ENCODE measurements at regions not wholly inside any gene's neighbourhood (a gene's known extent, or its start where the extent isn't known, plus 50 kb on each side); places are given as distances from the start of the nearest gene placed in this dataset.

DNA sequence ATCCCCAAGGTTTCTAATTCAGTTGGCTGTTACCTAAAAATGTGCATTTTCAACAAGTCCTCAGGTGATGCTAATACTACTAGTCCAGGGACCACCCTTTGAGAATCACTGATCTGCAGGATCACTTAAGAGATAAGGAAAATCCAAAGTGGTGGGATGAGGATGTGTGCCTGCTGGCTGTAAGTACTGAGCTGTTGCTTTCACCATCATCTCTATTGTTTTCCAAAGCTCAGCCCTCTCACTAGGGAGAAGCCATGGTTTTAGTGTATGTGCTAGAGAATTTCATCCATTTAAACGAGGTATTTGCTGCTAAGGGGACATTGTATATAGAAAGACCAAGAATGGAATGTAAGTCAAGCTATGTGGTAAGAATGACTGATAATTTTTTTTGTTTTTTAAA lies 202.3 kb downstream of the KIF21A start:
- DNase-seq (ENCODE audit: low read depth in 4 of 4, low spot score in 3 of 4): no peak

DNA sequence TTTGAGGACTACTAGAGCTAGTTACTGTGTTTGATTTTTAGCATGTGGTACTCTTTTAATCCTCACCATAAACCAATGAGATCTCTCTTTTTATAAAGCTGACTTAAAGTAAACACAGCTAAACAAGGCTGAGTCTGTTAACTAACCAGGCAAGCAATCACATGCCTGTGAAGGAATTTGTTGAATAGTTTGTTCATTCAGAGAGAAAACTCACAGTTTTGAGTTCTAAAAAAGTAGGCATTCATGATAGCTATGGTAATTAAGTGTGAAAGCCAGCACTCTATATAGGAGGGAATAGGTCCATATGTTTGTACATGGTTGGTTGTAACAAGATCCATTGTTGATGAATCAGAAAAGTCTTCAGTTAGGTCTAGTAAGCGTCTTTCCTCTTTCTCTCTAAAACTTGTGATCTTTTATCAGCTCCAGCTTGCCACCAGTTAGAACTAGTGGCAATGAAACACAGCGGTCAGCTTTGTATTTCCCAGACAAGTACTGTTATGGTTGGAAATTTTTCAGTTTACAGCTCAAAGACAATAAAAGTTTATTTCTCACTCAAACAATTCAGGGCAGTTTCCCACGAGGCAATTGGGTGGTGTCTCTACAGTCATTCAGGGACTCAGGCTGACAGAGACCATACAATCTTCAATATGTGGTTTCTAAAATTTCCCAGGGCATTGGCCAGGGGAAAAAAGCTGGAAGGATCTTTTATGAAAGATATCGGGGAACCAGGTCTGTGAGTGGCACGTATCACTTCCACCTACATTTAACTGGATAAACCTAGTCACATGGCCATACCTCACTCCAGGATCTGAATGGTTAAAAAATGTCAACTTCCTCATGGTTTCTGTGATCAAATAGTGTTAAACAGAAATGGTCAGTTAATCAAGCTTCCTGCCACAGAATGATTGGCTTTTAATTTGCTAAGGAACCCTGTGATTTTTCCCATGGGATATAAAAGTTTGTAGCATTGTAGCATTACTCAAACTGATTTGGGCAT lies 203.1 kb downstream of the KIF21A start:
- DNase-seq (ENCODE audit: low read depth in 4 of 4, low spot score in 3 of 4): no peak

DNA sequence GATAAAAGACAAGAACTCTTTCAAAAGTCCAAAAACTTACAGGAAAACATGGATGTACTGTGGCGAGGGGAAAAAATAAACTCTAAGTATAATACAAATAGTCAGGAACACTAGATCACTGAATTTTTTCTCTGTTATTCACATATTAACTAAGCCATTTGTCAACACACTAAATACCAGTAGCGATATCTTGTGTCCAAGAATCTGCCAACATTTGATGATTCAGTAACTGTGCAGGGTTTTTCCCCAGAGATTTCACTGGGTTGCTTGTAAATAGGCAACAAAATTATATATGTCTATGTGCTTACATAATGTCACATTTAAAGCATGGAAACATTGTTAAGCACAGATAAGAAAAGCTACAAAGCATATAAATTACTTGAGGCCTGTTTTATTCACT lies 205.9 kb downstream of the KIF21A start:
- no peak for DNase-seq (ENCODE audit: low read depth in 4 of 4, low spot score in 3 of 4)

DNA sequence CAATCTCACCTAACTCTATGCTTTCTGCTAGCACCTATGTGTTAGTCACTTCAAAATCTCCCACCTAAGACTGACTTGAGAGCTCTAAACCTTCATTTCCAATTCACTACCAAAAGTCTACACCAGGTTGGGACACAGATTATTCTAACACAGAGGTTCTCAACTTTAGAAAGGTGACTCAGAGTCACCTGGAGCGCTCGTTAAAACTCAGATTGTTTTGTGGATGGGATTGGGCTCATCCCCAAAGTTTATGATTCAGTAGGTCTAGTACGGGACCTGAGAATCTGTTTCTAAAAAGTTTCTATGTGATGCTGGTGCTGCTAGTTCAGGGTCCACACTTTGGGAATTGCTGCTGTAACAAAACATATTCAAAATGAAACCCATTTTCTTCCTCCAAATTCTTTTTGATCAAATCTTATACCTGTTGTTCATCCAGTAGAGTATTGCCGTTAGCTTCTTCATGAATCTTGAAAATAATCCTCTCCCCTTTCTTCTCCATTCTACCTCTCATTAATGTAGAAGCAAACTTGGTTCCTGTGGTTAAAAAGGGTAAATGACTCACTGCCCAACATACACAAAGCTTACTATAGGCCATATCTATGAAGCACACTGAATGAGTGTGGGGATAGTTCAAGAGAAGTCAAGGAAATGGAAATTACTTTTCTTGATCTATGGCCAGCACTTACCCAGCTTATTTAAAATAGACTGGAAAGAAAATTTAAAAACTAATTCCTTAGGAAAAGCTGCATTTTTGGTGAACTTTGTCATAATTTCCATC lies 206.7 kb downstream of the KIF21A start:
- DNase-seq (ENCODE audit: low read depth in 4 of 4, low spot score in 3 of 4): no peak

DNA sequence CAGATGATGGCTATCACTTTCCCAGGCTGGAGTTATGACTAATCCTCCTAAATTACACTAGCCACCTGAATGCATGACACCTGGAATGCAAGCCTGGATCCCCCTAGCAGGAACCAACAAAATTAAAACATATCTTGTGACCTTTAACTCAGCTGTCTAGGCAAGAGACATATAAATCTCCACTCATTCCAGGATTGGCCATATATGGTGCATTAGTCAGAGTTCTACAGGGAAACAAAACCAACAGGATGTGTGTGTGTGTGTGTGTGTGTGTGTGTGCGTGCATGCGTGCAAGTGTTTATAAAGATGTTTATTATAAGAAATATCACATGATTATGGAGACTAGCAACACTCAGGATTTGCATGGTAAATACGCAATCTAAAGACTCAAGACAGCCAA lies 212.8 kb downstream of the KIF21A start:
- no peak for DNase-seq (ENCODE audit: low read depth in 4 of 4, low spot score in 3 of 4)

DNA sequence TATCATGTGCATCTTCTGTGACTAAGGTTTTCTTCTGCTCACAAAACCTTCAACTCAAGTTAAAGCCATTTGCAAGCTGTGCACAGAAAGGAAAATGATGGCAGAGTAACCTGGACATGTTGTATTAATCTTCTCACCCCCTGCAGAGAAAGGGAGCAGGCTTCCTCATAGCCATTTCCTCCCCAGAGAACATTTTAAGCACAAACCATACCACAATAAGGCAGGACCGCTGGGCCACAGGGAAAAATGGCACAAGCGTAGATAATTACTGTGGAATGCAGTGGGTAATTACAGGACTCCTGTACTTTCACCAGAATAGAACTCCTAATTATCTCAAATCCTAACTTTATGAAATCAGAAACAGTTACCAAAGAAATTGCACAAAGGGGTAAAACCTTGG lies 215.7 kb downstream of the KIF21A start:
- no peak for DNase-seq (ENCODE audit: low read depth in 4 of 4, low spot score in 3 of 4)

DNA sequence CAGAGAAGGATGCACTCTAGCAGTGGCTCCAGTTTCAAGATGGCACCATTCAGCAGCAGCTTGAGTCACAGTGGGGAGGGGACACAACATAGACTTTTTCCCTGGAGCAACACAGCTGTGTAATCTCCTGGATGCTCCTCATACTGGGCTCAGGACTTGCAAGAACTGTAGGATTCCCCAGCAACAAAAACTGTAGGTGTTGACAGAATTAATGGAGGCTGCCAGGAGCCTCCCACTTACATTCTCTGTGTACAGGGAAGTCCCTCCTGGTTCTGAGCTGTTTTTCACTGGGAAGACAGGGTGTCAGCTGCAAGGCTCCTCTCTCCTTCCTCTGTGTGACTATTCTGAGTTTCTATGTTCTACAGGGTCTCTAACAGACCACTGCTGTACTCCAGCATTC lies 217.9 kb downstream of the KIF21A start:
- no peak for DNase-seq (ENCODE audit: low read depth in 4 of 4, low spot score in 3 of 4)

DNA sequence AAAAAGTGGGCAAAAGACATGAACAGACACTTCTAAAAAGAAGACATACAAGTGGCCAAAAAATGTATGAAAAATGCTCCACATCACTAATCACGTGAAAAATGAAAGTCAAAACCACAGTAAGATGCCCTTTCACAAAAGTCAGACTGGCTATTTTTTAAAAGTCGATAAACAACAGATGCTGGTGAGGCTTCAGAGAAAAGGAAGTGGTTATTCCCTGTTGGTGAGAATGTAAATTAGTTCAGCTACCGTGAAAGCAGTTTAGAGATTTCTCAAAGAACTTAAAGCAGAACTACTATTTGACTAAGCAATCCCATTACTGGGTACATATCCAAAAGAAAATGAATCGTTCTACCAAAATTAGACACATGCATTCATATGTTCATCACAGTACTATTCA lies 237.0 kb downstream of the KIF21A start:
- DNase-seq (ENCODE audit: low read depth in 4 of 4, low spot score in 3 of 4): no peak

DNA sequence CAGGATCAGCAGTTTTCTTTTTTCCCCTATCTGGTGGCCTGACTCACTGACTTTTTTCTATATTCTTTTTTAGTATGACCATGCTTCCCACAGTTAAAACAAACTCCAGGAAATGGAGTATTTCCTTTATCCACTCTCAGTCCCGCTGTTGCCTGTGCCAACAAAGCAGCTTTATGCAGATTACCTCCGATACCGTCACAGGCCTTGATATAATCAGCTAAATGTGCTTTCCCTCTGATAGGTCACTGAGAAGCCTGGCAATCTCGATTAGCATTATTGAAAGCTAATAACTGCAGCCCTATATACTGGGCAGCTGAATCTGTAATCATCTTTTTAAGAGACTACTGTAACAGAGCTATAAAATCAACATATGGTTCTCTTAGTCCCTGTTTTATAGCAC lies 243.6 kb downstream of the KIF21A start:
- DNase-seq (ENCODE audit: low read depth in 4 of 4, low spot score in 3 of 4): no peak

DNA sequence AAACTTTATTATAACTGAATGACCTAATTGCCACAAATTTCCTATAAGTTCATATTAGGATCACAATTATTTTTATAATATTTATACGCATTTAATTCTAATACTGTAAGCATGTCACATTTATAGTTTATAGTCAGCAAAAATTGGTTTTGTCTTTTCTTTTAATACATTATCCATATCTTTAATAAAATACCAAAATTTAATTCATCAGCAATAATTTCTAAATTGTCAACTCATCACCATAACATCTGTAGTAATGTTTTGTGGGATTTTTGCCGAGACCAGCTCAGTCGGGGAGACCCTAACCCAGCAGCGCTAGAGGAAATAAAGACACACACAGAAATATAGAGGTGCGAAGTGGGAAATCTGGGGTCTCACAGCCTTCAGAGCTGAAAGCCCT lies 254.2 kb downstream of the KIF21A start:
- DNase-seq (ENCODE audit: low read depth in 4 of 4, low spot score in 3 of 4): no peak

DNA sequence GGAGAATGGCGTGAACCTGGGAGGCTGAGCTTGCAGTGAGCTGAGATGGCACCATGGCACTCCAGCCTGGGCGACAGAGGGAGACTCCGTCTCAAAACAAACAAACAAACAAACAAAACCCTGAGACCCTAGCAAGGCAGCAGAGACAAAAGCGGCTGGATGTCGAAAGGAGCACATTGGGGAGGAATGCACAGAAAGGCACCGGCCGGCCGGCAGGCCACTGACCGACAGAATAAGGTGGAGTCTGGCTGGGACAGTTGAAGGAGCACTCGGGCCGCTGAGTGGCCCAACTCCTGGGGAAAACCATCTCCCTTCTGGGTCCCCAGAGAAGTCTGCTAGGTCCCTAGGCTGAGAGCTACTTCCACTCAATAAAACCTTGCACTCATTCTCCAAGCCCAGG lies 256.2 kb downstream of the KIF21A start:
- DNase-seq (ENCODE audit: low read depth in 4 of 4, low spot score in 3 of 4): no peak

DNA sequence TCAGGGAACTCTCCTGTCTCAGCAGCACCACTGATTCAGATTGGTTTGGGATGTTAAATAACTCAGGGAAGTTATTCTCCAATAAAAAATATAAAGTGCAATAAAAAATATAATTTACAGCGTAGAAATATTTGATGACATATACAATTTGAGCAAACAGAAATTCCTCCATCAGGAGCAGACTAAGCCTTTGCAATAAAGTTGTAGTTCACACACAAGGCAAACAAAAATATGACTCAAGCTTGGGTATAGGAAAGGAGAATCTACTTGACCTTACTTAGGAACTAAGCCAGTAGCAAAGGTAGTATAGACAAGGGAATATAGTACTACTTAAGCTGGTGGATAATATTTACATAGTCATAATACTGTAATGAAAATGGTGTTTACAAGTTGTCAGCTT lies 264.1 kb downstream of the KIF21A start:
- no peak for DNase-seq (ENCODE audit: low read depth in 4 of 4, low spot score in 3 of 4)

DNA sequence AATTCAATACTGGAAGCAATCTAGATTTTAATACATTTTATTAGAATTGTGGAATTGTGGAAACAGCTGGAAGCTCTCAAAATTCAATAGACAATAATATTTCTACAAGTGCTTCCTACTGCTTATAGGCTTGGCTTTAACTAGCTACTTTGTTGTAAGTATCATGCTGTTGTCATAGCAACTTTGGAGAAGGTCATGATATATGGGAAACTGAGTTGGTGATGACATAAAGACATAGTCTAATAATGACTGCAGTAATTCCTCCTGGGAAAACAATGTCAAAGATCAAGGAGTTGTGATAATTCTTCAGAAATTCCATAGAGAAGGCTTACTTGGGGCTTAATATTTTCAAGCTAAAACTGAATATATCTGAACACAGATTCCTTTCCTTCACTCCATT lies 266.6 kb downstream of the KIF21A start:
- DNase-seq (ENCODE audit: low read depth in 4 of 4, low spot score in 3 of 4): no peak

DNA sequence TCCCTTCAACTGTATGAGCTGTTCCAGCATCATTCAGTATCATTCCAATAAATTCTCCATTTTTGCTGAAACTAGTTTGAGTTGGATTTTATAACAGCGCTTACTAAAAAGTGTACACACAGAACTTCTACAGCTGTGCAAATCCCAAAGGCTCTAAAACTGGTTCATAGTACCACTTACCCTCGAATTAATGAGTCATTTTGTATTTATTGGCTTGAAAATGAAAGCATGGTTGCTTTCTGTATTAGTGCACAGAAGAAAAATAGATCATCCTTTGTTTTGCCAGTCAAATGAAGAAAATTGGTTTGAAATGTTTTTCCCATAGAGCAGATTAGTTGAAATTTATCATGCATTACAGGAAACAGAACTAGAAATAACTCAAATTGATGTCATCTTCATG lies 268.3 kb upstream of the CPNE8 start:
- DNase-seq (ENCODE audit: low read depth in 4 of 4, low spot score in 3 of 4): no peak

DNA sequence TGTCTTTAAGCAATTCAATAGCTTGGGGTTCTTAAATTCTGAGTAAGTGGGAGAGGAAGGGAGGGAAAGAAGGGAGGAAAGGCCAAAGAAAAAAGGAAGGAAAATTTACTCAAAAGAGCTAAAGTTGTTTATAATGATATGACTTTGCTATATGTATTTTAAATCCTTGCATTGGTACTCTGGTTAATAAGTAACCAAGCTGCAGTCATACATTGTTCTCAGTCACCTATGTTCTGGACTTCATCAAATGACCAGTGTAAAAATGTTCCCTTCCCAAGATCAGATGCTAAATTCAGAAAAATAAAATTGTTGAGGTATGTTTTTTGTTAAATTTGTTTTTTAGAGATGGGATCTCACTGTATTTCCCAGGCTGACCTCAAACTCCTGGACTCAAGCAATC lies 259.9 kb upstream of the CPNE8 start:
- no peak for DNase-seq (ENCODE audit: low read depth in 4 of 4, low spot score in 3 of 4)

DNA sequence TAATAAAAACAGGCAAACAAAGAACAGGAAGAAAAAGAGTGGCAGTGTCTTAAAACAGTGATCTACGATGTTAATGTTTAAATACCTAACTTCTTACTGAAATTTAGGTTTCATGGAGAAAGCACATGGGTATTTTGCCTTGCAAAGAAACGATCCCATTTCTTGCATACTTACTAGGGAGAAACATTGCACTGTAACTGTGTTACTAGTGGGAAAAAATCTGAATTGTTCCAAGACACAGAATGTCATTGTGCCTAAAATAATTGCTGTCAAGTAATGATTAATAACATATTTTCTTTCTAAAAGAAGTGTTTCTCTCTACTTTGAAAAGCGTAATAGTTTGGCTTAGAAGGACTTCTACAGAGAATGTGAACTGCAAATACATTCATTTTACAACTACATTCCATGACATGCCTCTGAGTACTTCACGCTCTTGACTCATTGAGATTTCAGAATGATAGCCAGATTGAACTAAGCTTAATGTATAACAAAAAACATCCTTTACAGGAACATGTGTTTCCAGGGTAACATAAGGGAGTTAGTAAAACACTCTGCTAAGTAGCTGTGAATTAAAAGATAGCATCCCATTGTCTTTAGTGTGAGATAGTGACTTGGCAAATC lies 256.2 kb upstream of the CPNE8 start:
- no peak for DNase-seq (ENCODE audit: low read depth in 4 of 4, low spot score in 3 of 4)

DNA sequence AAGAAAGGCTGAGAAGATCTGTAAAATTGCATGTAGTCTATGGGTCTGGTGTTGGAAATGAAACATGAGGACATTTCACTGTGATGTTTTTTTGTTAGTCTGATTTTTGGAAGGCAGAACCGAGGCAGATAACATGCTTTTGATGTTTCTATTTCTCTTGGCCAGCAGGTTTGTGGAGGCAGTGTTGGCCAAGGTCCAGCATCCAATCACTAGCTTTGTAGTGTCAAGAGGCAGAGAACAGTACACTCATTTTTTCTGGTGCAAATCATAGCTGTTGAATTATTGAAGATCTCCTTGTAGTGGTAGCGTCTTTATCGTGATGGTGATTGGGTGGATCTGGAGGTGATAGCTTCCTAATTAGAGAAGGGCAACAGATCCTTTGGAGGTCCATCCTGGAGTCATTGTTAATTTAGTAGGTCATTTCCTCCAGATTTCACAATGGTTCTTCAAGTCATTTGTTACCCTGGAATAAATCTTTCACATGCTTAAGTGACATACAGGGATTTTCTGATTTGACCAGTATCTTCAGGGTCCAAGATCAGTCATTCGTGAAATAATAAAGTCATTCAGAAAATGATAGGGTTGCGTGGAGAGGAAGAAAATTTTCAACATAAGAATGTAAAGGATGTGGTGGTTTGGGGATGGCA lies 252.4 kb upstream of the CPNE8 start:
- no peak for DNase-seq (ENCODE audit: low read depth in 4 of 4, low spot score in 3 of 4)

DNA sequence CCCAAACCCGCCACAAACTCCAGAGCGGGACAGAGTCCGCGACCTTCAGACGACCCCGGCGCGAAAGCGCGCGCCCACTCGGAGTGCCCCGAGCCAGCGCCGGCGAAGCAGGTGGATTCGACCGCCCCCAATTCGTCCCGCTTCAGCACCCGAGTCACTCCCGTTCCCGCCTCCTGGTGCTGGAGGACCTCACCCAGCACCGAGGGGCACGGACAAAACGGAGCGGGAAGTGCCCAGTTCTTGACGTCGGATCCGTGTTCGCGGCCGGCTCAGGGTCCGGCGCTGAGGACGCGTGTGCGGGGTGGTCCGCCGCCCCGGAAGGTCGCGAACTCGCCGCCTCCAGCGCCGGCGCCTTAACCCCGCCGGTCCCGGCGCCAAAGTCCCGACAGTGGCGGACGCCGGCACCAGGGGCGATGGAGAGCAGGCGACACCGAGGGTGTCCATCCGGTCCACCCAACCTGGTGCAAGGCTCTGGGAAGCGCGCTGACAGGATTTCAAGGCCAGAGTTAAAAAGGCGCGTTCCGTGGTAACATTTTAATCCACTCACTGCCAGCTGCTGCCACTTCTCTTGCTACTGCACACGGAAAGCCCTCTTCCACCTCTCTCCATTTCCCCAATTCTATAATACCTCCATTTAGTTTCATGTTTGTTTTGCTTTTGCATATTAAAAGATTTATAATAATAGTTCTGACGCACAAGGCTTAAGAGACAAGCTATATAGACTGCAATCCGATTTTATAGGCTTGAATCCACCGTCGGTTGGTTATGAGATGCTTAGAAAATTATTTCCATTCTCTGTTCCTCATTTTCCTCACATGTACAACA lies 240.0 kb upstream of the CPNE8 start:
- DNase-seq (ENCODE audit: low read depth in 4 of 4, low spot score in 3 of 4): peak in 1 of 4 donors; percentile 28

DNA sequence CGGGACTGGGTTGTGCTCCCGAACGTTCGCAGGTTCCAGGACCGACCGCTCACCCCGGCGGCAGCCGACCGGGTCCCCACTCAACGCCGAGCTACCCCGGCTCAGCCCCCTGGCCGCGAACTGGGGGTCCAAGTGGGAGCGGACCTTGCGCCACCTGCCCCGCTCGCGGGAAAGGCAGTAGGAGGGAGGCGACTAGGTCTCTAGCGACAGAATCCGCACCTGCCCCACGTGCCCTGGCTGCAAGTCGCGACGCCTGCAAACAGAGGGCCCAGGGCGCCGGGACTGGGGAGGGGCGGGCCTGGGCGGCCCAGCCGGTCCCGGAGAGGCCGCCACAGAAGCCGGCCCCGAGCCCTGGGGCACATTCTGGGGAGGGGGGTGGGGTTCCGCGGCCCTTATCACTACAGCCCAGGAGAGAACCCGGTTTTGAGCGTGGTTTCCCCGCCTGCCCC lies 239.2 kb upstream of the CPNE8 start:
- DNase-seq (ENCODE audit: low read depth in 4 of 4, low spot score in 3 of 4): no peak

DNA sequence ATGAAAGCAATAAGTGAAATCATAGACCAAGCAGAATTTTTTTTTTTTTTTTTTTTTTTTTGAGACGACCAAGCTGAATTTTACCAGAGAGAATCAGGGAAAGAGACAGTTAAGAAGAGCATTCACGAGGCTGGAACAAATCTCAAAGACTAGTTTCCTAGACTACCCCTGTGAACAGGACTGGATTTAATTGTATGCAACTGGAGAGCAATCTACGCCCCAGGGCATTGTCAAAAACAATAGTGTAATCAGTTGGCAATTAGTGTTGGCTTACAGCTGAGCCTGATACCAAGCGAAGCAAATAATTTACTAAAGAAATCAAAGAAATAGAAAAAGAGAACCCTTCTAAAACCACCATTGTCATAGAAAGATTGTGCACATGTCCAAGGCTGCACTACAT lies 232.9 kb upstream of the CPNE8 start:
- DNase-seq (ENCODE audit: low read depth in 4 of 4, low spot score in 3 of 4): no peak

All from left renal pelvis (tissue), 4 donors.